WERI-Rb-1 (cell line): ENCODE measurements at regions not wholly inside any gene's neighbourhood (a gene's known extent, or its start where the extent isn't known, plus 50 kb on each side); places are given as distances from the start of the nearest gene placed in this dataset.

Source experiments
- DNase-seq: peaks from one replicate; pipeline ENCODE4 v3.0.0-alpha.2; 2020
- H3K27ac ChIP-seq: fragments of 250-450 bp; sonication (Bioruptor Pico); 2 replicates; pipeline ENCODE4 v1.5.1; 2020; ENCODE audit warnings: mild to moderate bottlenecking, moderate library complexity
- H3K27me3 ChIP-seq: fragments of 250-450 bp; sonication (Bioruptor Pico); 2 replicates; pipeline ENCODE4 v1.5.1; 2021; ENCODE audit warnings: mild to moderate bottlenecking, low read depth, moderate library complexity; ENCODE audit not compliant: insufficient read depth, severe bottlenecking
- H3K36me3 ChIP-seq: fragments of 250-450 bp; sonication (Bioruptor Pico); 2 replicates; pipeline ENCODE4 v1.5.1; 2020; ENCODE audit warnings: mild to moderate bottlenecking, moderate library complexity
- H3K4me3 ChIP-seq: 2 replicates; pipeline ENCODE4 v1.5.1; 2011; ENCODE audit warnings: low read depth, mild to moderate bottlenecking, control low read depth, low read length
- H3K9me3 ChIP-seq: fragments of 250-450 bp; sonication (Bioruptor Pico); 2 replicates; pipeline ENCODE4 v1.5.1; 2021; ENCODE audit warnings: mild to moderate bottlenecking, moderate library complexity; ENCODE audit not compliant: severe bottlenecking
- TF ChIP-seq, protein P1 (sequence below): IDR thresholded peaks from 2 replicates; pipeline ENCODE4 v1.5.1; 2011; ENCODE audit warnings: low read depth, mild to moderate bottlenecking, control low read depth, inconsistent platforms, low read length

- TF ChIP-seq, protein P1, sequence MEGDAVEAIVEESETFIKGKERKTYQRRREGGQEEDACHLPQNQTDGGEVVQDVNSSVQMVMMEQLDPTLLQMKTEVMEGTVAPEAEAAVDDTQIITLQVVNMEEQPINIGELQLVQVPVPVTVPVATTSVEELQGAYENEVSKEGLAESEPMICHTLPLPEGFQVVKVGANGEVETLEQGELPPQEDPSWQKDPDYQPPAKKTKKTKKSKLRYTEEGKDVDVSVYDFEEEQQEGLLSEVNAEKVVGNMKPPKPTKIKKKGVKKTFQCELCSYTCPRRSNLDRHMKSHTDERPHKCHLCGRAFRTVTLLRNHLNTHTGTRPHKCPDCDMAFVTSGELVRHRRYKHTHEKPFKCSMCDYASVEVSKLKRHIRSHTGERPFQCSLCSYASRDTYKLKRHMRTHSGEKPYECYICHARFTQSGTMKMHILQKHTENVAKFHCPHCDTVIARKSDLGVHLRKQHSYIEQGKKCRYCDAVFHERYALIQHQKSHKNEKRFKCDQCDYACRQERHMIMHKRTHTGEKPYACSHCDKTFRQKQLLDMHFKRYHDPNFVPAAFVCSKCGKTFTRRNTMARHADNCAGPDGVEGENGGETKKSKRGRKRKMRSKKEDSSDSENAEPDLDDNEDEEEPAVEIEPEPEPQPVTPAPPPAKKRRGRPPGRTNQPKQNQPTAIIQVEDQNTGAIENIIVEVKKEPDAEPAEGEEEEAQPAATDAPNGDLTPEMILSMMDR = no peak
- Histone ChIP-seq H3K27ac (no peak overlapping the region), H3K36me3 (no peaks in the 10 kb centered on the region), H3K9me3 (no peaks in the 10 kb centered on the region), H3K4me3 (no peak overlapping the region), H3K27me3 (no peaks in the 10 kb centered on the region)
- no peak for DNase-seq
Measured at GRCh38 chr20:24108581-24108980, 120.0 kb upstream of the GGTLC1 start.

- Histone ChIP-seq H3K4me3 (no peak overlapping the region), H3K27ac (no peak overlapping the region), H3K27me3 (no peaks in the 10 kb centered on the region), H3K9me3 (no peaks in the 10 kb centered on the region), H3K36me3 (no peaks in the 10 kb centered on the region)
- TF ChIP-seq, protein P1 = no peak
- no peak for DNase-seq
Measured at GRCh38 chr20:24106801-24107445, 118.3 kb upstream of the GGTLC1 start.

GRCh38 chr20:24106150-24106800, 117.7 kb upstream of the GGTLC1 start:
- no peak for DNase-seq
- TF ChIP-seq, protein P1 = no peak
- no peaks in the 10 kb centered on the region for H3K9me3 ChIP-seq
- H3K36me3 ChIP-seq = no peaks in the 10 kb centered on the region
- no peaks in the 10 kb centered on the region for H3K27me3 ChIP-seq
- H3K27ac ChIP-seq = no peak overlapping the region
- no peak overlapping the region for H3K4me3 ChIP-seq

DNA sequence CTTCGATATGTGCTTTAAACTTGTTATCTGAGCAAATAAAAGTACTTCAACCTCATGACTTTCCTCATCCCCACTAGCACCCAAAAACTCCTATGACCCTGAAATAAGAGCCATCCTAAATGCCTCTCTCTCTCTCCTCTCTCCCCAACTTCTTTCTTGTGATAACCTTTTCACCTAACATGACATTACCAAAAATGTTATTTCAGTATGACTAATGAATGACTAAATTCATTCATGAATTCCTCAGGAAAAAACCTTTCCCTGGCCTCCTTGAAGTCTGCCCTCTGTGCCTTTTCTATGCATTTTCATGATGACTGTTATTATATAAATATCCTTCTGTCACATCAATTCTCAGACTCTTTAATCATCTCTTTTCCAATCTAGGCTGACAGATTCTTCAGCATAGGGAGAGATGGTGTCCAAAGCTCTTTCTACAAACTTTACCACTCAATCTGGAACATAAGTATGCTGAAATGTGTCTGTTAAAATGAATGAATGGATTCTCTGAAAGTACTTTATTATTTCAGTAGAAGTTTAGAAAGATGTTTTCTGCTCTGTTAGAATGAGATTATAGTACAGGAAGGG, 114.3 kb upstream of the GGTLC1 start:
- no peaks in the 10 kb centered on the region for H3K9me3 ChIP-seq
- no peak overlapping the region for H3K27ac ChIP-seq
- TF ChIP-seq, protein P1 = no peak
- no peaks in the 10 kb centered on the region for H3K36me3 ChIP-seq
- no peak for DNase-seq
- H3K27me3 ChIP-seq = no peaks in the 10 kb centered on the region
- no peak overlapping the region for H3K4me3 ChIP-seq

DNA sequence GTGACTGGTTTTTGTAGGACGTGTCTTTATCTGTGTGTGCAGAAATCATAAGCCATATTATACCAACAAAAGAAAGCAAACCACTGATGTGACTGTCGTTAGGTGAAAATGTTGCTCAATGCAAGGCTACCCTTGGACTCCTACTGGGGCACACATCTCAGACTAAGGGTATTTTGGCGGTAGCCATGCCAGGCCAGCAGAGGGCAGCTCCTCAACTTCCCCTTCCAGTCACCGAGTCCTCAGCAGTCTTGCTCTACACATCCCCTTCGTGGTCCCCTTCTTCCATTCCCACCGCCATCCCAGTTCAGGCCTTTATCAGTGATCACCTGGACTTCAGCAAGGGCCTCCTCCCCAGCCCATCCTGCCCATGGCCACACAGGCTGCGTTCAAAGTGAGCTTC, 113.7 kb upstream of the GGTLC1 start:
- DNase-seq = peak; percentile 48
- no peak overlapping the region for H3K4me3 ChIP-seq
- no peak overlapping the region for H3K27ac ChIP-seq
- no peaks in the 10 kb centered on the region for H3K9me3 ChIP-seq
- H3K36me3 ChIP-seq = no peaks in the 10 kb centered on the region
- no peaks in the 10 kb centered on the region for H3K27me3 ChIP-seq
- TF ChIP-seq, protein P1 = peak; percentile 75
